Skin of body (tissue), 1 donor: ENCODE measurements at regions not wholly inside any gene's neighbourhood (a gene's known extent, or its start where the extent isn't known, plus 50 kb on each side); places are given as distances from the start of the nearest gene placed in this dataset.
"Not testable (repeated sequence)": the region's sequence is repeated elsewhere in the genome, so short reads cannot be mapped to it uniquely, and the experiment has no call there.

Experiments used
- DNase-seq: peaks from one replicate; lab custom pipeline; 2025; lab: John Stamatoyannopoulos, UW

DNA sequence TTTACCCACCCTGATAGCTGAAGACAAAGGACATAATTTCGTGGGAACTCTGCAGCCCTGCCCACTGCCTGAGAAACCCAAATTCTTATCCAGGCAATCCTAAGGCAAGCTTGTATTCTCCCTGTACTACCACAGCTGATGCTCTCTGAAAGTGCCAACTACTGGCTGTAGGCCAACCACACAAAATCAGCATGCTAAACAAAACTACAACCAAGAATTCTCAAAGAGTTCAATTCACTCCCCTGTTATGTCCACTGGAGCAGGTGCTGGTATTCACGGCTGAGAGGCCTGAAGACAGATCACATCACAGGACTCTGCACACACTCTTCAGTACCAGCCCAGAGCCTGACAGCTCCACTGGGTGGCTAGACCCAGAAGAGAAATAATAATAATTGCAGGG, 375.9 kb upstream of the NDST4 start:
- DNase-seq: no peak

- no peak for DNase-seq
Observed at GRCh38 chr4:115485402-115485801, 372.0 kb upstream of the NDST4 start.

GRCh38 chr4:115484479-115484878, 371.1 kb upstream of the NDST4 start:
- no peak for DNase-seq

DNA sequence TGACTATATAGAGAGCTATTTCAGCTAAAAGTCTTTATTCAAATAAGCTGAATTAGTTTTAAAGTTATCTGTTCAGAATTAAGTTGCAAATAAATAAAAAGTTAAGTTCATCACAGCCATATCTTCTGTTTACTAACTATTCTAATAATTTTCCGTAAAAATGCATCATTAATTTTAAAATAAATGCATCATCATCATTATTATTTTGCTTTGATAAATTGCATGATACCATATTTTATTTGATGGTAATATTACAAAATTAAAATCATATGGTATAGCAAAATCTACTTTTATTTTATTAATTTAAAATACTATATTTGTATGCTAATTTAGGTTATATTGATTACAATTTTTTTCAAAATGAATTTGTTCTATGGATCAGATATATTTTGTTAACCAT, 357.3 kb upstream of the NDST4 start:
- DNase-seq: no peak

GRCh38 chr4:115459301-115459700, 345.9 kb upstream of the NDST4 start:
- DNase-seq: not testable (repeated sequence)

DNA sequence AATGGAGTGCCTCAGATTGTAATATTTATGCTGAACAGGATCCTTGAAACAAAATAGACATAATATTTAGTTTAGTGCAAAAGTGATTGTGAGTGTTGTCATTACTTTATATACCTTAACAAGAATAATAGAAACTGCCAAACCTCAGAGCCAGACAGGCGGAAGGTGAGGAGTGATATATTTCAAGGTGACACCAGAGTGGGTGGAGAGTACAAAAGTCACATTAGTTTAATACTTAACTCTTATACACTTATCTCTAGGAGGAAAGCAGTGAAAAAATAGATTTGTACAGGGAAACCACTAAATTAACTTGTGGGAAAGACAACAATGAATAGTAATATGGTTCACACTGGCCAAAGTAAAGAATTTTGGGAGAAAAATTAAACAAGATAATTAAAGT, 342.8 kb upstream of the NDST4 start:
- DNase-seq: no peak

DNA sequence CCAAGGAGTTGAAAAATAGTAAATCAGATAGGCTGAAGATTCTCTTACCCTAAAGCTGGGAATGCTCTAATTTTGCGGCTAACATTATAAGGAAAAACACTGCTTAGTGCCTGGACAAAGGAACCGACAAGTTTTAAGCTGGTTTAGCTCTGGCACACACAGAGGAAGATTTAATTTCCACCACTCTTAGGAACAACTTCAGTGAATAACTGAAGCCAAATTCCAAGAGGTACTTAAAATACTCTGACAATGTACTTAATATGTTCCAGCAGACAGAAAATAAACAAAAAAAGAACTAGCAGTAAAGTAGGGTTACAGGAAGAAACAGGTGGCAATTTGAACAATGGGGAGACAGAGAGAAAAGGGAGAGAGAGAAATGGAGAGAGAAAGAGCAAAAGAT, 340.8 kb upstream of the NDST4 start:
- DNase-seq: no peak

DNA sequence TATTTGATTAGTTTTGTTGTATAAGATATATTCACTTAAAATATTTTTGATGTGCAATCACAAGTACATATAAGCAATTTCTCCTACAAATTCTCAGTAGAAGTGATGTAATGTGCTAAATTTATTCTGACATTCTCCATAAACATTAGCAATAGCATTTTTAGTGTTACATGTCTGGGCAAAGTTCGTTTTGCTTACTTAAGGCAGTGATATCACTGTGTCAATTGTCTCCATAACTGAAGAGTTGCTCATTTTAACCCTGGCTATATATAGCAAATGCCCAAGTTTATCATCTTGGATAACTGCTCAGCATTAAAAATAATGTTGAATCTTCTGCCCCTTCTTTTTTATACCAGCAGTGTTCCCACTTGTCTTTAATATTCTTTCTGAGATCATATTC, 340.0 kb upstream of the NDST4 start:
- no peak for DNase-seq

GRCh38 chr4:115452229-115452628, 338.8 kb upstream of the NDST4 start:
- DNase-seq: not testable (repeated sequence)

- no peak for DNase-seq
Observed at GRCh38 chr4:115437739-115438138, 324.3 kb upstream of the NDST4 start.

- no peak for DNase-seq
Observed at GRCh38 chr4:115433491-115433890, 320.1 kb upstream of the NDST4 start.

- no peak for DNase-seq
Observed at GRCh38 chr4:115430024-115430423, 316.6 kb upstream of the NDST4 start.

GRCh38 chr4:115428455-115428854, 315.0 kb upstream of the NDST4 start:
- DNase-seq: no peak

DNA sequence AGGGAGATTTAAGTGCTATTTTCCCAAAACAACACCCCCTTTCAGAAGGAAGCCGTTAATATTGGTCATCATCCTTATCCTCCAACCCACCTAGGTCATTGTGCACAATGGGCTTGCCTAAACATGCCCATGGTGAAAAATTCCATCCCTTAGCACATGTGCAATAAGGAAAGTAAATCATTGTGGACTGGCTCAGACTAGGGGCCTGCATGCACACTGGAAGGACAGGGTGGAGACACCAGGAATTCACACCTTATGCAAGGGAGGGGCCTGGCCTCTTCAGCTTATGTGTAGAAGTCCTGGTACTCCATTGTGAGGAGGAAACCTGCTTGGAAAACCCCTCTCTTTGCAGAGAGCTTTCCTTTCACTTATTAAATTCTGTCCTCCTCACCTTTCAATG, 311.4 kb upstream of the NDST4 start:
- no peak for DNase-seq

DNA sequence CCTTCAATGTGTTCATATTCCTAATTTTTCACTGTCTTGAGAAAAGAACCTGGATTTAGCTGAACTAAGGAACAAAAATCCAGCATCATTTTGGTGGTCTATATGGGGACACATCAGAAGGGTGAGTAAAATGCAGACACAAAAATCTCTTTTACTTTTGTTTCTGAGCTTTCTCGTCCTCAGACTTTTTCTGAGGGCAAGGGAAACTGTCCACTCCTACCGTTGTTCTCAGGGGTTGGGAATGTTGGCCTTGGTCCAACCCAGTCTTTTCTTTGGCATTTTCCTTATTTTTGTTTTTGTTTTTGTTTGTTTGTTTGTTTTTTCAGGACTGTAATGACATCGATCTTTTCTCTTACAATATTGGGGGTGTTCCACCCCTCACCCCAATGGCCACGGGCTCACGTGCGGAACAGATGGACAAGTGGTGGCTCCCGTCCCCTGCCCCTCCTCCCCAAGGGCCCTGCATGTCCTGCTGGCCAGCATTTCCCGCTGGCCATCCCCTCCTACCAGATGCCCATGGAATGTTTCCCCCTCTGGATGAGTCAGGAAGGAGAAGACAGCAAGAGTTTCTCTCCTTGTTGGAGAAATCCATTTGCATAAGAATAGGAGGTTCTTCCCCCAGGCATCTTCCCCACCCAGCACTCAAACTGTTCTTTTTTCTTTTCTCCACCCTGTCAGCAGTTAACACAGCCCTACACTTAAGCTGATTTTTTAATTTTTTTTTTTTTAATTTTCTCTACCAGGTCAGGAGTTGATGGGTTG, 305.4 kb upstream of the NDST4 start:
- no peak for DNase-seq

DNA sequence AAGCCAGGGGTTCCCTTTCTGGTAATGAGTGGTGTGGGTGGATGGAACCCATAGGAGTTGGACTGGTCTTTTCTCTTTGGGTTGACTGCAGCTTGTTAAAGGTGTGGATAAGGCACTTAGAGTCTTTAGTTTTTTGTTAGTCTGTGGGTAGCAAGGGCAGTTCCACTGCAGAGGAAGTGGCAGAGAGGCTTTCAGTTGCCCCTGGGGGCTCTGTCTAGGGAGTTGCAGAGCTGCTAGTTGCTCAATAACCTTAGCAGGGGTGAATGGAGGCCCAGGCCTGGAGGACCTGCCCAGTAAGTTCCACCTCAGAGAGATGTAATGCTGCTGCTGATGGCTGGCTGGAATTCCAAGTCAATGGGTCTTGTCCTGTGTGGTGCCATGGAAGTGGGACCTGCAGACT, 282.6 kb upstream of the NDST4 start:
- DNase-seq: no peak

- DNase-seq: no peak
Observed at GRCh38 chr4:115376866-115377265, 263.4 kb upstream of the NDST4 start.

DNA sequence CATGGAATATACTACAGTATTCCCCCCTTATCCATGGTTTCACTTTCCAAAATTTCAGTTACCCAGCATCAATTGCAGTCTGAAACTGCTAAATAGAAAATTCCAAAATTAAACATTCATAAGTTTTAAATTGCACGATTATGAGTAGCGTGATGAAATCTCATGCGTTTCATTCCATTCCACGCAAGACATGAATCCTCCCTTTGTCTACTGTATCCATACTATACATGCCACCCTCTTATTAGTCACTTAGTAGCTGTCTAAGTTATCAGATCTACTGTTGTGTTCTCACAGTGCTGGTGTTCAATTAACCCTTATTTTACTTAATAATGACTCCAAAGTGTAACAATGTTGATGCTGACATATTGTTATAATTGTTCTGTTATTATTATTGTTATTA, 261.2 kb upstream of the NDST4 start:
- no peak for DNase-seq

GRCh38 chr4:115370490-115370889, 257.1 kb upstream of the NDST4 start:
- DNase-seq: no peak

- no peak for DNase-seq
Observed at GRCh38 chr4:115370012-115370411, 256.6 kb upstream of the NDST4 start.

- no peak for DNase-seq
Observed at GRCh38 chr4:115366390-115366789, 253.0 kb upstream of the NDST4 start.

GRCh38 chr4:115365185-115365584, 251.8 kb upstream of the NDST4 start:
- DNase-seq: no peak

GRCh38 chr4:115361781-115362180, 248.4 kb upstream of the NDST4 start:
- no peak for DNase-seq

- no peak for DNase-seq
Observed at GRCh38 chr4:115360431-115360830, 247.0 kb upstream of the NDST4 start.
